ENCODE measurements at regions not wholly inside any gene's neighbourhood (a gene's known extent, or its start where the extent isn't known, plus 50 kb on each side); places are given as distances from the start of the nearest gene placed in this dataset.

DNA sequence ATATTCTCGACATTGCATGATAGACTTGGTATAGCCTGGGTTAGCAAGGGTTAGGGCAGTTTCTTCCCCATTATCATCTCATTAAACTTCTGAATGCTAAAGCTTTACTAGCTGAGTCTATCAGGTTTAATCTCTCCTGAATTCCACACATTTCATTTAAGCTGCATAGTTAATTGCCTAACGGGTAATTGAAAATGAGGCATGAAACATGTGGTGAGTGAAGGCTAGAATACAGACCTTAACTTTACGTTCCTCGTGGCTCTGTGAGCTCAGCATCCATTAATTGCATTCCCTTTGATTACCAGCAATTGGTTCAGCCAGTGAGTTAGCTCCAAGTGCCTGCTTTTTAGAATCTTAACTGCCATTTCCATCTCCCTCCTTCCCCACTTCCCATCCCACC lies 126.5 kb upstream of the MEX3C start:
- H3K4me3 Mint-ChIP-seq = no peak overlapping the region
- no peaks in the 10 kb centered on the region for H3K36me3 Mint-ChIP-seq (ENCODE audit: low read depth)
- H3K4me1 Mint-ChIP-seq = no peaks in the 10 kb centered on the region
- CTCF ChIA-PET = no interaction called here
- H3K27me3 Mint-ChIP-seq = no peaks in the 10 kb centered on the region
- TF ChIP-seq, protein P1, sequence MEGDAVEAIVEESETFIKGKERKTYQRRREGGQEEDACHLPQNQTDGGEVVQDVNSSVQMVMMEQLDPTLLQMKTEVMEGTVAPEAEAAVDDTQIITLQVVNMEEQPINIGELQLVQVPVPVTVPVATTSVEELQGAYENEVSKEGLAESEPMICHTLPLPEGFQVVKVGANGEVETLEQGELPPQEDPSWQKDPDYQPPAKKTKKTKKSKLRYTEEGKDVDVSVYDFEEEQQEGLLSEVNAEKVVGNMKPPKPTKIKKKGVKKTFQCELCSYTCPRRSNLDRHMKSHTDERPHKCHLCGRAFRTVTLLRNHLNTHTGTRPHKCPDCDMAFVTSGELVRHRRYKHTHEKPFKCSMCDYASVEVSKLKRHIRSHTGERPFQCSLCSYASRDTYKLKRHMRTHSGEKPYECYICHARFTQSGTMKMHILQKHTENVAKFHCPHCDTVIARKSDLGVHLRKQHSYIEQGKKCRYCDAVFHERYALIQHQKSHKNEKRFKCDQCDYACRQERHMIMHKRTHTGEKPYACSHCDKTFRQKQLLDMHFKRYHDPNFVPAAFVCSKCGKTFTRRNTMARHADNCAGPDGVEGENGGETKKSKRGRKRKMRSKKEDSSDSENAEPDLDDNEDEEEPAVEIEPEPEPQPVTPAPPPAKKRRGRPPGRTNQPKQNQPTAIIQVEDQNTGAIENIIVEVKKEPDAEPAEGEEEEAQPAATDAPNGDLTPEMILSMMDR (IDR thresholded peaks at IDR 0.05) = no peak
- ATAC-seq (ENCODE audit: low read depth) (no peak), DNase-seq (no peak)
- intact Hi-C loops (cut with micrococcal nuclease) = no loop called here
- POLR2A ChIA-PET = no interaction called here
- H3K9me3 Mint-ChIP-seq = no peaks in the 10 kb centered on the region
- H3K27ac Mint-ChIP-seq = no peak overlapping the region

DNA sequence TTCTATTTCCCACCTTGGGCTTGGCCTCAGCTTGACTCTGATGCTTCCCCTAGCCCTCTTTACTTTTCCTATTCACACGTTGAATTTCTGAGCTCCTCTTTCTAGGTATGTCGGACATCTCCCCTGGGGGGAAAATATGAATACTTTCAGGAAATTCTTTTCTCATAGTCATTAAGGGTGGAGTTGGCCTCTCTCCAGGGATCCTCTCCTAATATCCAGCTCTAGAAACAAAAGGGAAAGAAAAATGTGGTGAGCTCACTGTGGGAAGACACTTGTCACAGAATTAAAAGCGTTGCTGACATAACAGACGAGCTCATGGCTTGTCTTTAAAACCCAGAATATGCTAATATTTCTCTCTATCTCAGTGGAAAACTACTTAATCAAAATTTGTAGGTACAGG lies 132.7 kb upstream of the MEX3C start:
- Mint-ChIP-seq H3K36me3 (ENCODE audit: low read depth) (no peaks in the 10 kb centered on the region), H3K4me3 (no peak overlapping the region), H3K27me3 (peaks cover 7% of the 10 kb centered on the region), H3K9me3 (no peaks in the 10 kb centered on the region), H3K4me1 (no peaks in the 10 kb centered on the region), H3K27ac (no peak overlapping the region)
- intact Hi-C loops (cut with micrococcal nuclease) = no loop called here
- POLR2A ChIA-PET = no interaction called here
- ATAC-seq (ENCODE audit: low read depth) = no peak
- DNase-seq = no peak
- TF ChIP-seq, protein P1 (IDR thresholded peaks at IDR 0.05) = no peak
- CTCF ChIA-PET = no interaction called here

DNA sequence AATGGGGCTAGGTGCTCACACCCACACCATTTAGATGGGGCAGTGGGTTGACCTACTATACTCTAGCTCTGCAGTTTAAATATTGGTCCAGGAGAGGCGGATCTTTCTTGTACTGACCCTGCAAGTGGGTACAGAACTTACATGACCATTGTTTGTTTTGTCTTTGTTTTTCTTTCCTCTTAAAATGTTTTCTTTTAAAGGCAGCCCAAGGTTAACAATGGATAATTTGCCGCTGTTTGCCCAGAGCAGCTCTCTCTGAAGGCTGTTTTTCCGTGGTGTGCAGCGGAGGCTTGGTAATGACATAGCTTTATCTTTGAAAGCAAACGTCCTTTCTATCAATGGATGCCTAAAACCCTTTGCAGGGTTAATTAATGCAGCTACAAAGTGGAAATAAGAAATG lies 133.3 kb upstream of the MEX3C start:
- no peaks in the 10 kb centered on the region for H3K36me3 Mint-ChIP-seq (ENCODE audit: low read depth)
- H3K4me1 Mint-ChIP-seq = no peaks in the 10 kb centered on the region
- ATAC-seq (ENCODE audit: low read depth) = no peak
- CTCF ChIA-PET = no interaction called here
- H3K9me3 Mint-ChIP-seq = no peaks in the 10 kb centered on the region
- POLR2A ChIA-PET = no interaction called here
- intact Hi-C loops (cut with micrococcal nuclease) = no loop called here
- no peak overlapping the region for H3K27ac Mint-ChIP-seq
- TF ChIP-seq, protein P1 (IDR thresholded peaks at IDR 0.05) = no peak
- peaks cover 7% of the 10 kb centered on the region for H3K27me3 Mint-ChIP-seq
- no peak for DNase-seq
- H3K4me3 Mint-ChIP-seq = no peak overlapping the region

DNA sequence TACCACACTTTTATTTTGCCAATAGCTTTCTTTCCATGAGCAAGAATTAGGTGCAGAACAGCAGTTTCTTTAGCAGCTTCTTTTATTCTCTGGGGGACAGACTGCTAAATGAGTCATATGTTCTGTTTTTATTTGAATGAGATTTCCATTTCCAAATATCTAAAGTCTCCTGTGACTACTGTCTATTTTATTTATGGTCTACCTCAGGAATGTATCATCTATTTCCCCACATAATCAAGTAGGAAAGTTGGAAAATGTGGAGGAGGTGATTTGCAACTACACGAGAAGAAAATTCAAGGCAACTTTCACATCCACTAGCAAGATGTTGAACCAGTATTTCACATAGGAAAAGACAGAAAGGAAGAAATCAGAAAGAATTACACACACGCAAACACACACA lies 139.9 kb upstream of the MEX3C start:
- no peak overlapping the region for H3K4me3 Mint-ChIP-seq
- no peak overlapping the region for H3K27ac Mint-ChIP-seq
- H3K36me3 Mint-ChIP-seq (ENCODE audit: low read depth) = no peaks in the 10 kb centered on the region
- POLR2A ChIA-PET = no interaction called here
- no peaks in the 10 kb centered on the region for H3K9me3 Mint-ChIP-seq
- ATAC-seq (ENCODE audit: low read depth) (no peak), DNase-seq (no peak)
- CTCF ChIA-PET = no interaction called here
- peaks cover 11% of the 10 kb centered on the region for H3K27me3 Mint-ChIP-seq
- TF ChIP-seq, protein P1 (IDR thresholded peaks at IDR 0.05) = no peak
- intact Hi-C loops (cut with micrococcal nuclease) = no loop called here
- H3K4me1 Mint-ChIP-seq = no peaks in the 10 kb centered on the region

DNA sequence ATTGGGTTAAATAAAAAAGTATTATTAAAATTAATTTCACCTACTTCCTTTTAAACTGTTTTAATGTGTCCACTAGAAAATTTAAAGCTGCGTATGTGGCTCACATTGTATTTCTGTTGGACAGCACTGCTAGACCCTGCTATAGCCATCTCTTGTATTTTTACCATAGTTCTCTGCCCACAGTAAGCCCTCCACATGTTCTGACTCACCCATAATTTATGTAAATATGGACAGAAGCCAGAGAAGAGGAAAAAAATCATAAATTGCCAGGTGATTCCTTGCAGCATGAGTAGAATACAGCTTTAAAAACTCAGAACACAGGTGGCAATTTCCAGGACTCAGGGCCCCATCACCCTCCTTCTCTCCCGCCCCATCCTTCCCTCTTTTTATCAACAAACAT lies 142.4 kb upstream of the MEX3C start:
- intact Hi-C loops (cut with micrococcal nuclease) = no loop called here
- H3K27me3 Mint-ChIP-seq = peaks cover 11% of the 10 kb centered on the region
- H3K4me1 Mint-ChIP-seq = no peaks in the 10 kb centered on the region
- DNase-seq = no peak
- H3K36me3 Mint-ChIP-seq (ENCODE audit: low read depth) = no peaks in the 10 kb centered on the region
- ATAC-seq (ENCODE audit: low read depth) = no peak
- ChIA-PET CTCF (no interaction called here), POLR2A (no interaction called here)
- no peak overlapping the region for H3K4me3 Mint-ChIP-seq
- no peaks in the 10 kb centered on the region for H3K9me3 Mint-ChIP-seq
- H3K27ac Mint-ChIP-seq = no peak overlapping the region
- TF ChIP-seq, protein P1 (IDR thresholded peaks at IDR 0.05) = no peak

Measured in activated B cell treated with CpG ODN at 0.5 μM for 24 hours (primary cell).